Kidney (tissue), 13 donors: ENCODE measurements at regions not wholly inside any gene's neighbourhood (a gene's known extent, or its start where the extent isn't known, plus 50 kb on each side); places are given as distances from the start of the nearest gene placed in this dataset.

Experiments
- DNase-seq, 5 donors: peaks; one replicate each; pipeline ENCODE4 v3.0.0-alpha.2; 2013 to 2020
- FAIRE-seq: peaks from 2 replicates; lab custom pipeline; 2012; peaks lifted over from hg19 to GRCh38; lab: Jason Lieb, UNC
- H3K27ac ChIP-seq, 2 donors: one replicate each; pipeline ENCODE4 v1.7.0; 2013; ENCODE audit warnings: low read depth in 2 of 2, low read length in 2 of 2, inconsistent platforms in 1 of 2
- H3K27me3 ChIP-seq: one replicate; pipeline ENCODE4 v1.7.1; 2013; ENCODE audit warnings: low read length, inconsistent platforms; ENCODE audit not compliant: control insufficient read depth, insufficient read depth
- H3K36me3 ChIP-seq, 3 donors: one replicate each; pipeline versions ENCODE4 v1.7.0 to v1.7.1; 2013; ENCODE audit warnings: low read length in 3 of 3, control low read depth in 1 of 3, inconsistent platforms in 1 of 3; ENCODE audit not compliant: insufficient read depth in 3 of 3, control insufficient read depth in 2 of 3
- H3K4me1 ChIP-seq, 3 donors: one replicate each; pipeline versions ENCODE4 v1.7.0 to v1.7.1; 2013; ENCODE audit warnings: low read length in 3 of 3, inconsistent platforms in 1 of 3, low read depth in 1 of 3; ENCODE audit not compliant: control insufficient read depth in 2 of 3, insufficient read depth in 2 of 3
- H3K4me3 ChIP-seq, 3 donors: one replicate each; pipeline versions ENCODE4 v1.7.0 to v1.8.1; 2013; ENCODE audit warnings: low read length in 3 of 3, control low read depth in 1 of 3, inconsistent platforms in 1 of 3
- H3K9ac ChIP-seq, 3 donors: one replicate each; pipeline versions ENCODE4 v1.7.0 to v1.7.1; 2013; ENCODE audit warnings: low read length in 3 of 3, control low read depth in 1 of 3, inconsistent platforms in 1 of 3
- H3K9me3 ChIP-seq, 3 donors: one replicate each; pipeline versions ENCODE4 v1.7.0 to v1.7.1; 2013; ENCODE audit warnings: low read length in 3 of 3, control low read depth in 1 of 3, inconsistent platforms in 1 of 3; ENCODE audit not compliant: control insufficient read depth in 2 of 3, insufficient read depth in 1 of 3
- CTCF ChIP-seq: IDR thresholded peaks from 3 replicates; pipeline ENCODE4 v1.5.1; 2012; ENCODE audit warnings: mild to moderate bottlenecking, moderate library complexity, borderline replicate concordance; ENCODE audit not compliant: insufficient read depth; ENCODE audit errors: extremely low read depth
- intact Hi-C: fragments of 100-400 bp; cut with DNase I; formaldehyde crosslinking; loops from one replicate; pipeline ENCODE4 v1.11.1; 2022
- donor health status: control.
- donor health status: control.
- donor health status: control.
- donor health status: control.
- donor health status: control.
- donor health status: DM: yes; HTN: yes; CAD: no.
- donor health status: Normal renal cell carcinoma (clear cell type).

- FAIRE-seq (no peak), DNase-seq (no peak)
- no peak overlapping the region for H3K9ac ChIP-seq
- H3K36me3 ChIP-seq, result no peaks in the 10 kb centered on the region
- no peaks in the 10 kb centered on the region for H3K4me1 ChIP-seq
- no peaks in the 10 kb centered on the region for H3K27me3 ChIP-seq
- no peak for TF ChIP-seq CTCF
- H3K27ac ChIP-seq, result no peak overlapping the region
- intact Hi-C loops, result no loop called here
- H3K9me3 ChIP-seq, result no peaks in the 10 kb centered on the region
- H3K4me3 ChIP-seq, result no peak overlapping the region
These were observed 341.1 kb downstream of the DIPK2A start for GRCh38 chr3:144312702-144313101.

GRCh38 chr3:144314946-144315345, 343.3 kb downstream of the DIPK2A start:
- DNase-seq (no peak), FAIRE-seq (no peak)
- Histone ChIP-seq H3K9me3 (no peaks in the 10 kb centered on the region), H3K36me3 (no peaks in the 10 kb centered on the region), H3K27me3 (no peaks in the 10 kb centered on the region), H3K4me1 (no peaks in the 10 kb centered on the region), H3K9ac (no peak overlapping the region), H3K4me3 (no peak overlapping the region), H3K27ac (no peak overlapping the region)
- intact Hi-C loops, result no loop called here
- TF ChIP-seq CTCF, result no peak

GRCh38 chr3:144317961-144318360, 346.3 kb downstream of the DIPK2A start:
- no peak overlapping the region for H3K27ac ChIP-seq
- H3K9ac ChIP-seq, result no peak overlapping the region
- no peaks in the 10 kb centered on the region for H3K4me1 ChIP-seq
- DNase-seq (no peak), FAIRE-seq (no peak)
- no peaks in the 10 kb centered on the region for H3K9me3 ChIP-seq
- no peak for TF ChIP-seq CTCF
- H3K27me3 ChIP-seq, result no peaks in the 10 kb centered on the region
- no peaks in the 10 kb centered on the region for H3K36me3 ChIP-seq
- no peak overlapping the region for H3K4me3 ChIP-seq
- intact Hi-C loops, result no loop called here

- Histone ChIP-seq H3K27ac (no peak overlapping the region), H3K4me1 (no peaks in the 10 kb centered on the region), H3K9me3 (peaks cover 0 to 6% (median 2%) of the 10 kb centered on the region in 3 donors), H3K27me3 (no peaks in the 10 kb centered on the region), H3K4me3 (no peak overlapping the region), H3K9ac (no peak overlapping the region), H3K36me3 (no peaks in the 10 kb centered on the region)
- intact Hi-C loops, result no loop called here
- TF ChIP-seq CTCF, result no peak
- DNase-seq, result no peak
- FAIRE-seq, result no peak
These were observed 352.5 kb downstream of the DIPK2A start for GRCh38 chr3:144324076-144324475.
